ENCODE measurements at regions not wholly inside any gene's neighbourhood (a gene's known extent, or its start where the extent isn't known, plus 50 kb on each side); places are given as distances from the start of the nearest gene placed in this dataset.

DNA sequence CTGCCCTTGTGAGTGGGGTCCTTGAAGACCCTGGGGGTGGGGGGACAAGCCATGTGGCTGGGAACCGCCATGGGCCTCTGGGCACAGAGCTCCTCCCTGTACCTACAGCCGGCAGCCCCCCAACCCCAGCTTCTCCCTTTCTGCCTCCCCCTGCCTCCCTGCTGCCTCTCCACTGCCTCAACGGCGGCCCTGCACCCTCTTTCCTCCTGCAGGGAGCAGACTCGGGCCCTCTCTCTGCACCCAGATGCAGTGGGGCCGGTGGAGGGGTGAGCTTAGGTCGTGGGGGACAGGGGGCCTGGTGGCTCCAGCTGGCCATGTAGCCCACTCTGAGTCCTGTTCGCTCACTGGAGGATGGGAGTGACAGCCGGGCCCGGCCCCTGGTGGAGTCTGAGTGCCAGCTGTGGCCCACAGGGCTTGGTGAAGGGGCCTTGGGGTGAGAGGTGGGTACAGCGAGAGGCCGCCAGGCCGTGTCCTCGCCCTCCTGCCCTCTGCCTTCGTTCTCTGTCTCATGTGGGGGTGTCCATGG is 139.3 kb upstream of the COL5A1 start:
- TF ChIP-seq POLR2A (IDR thresholded peaks at IDR 0.05; ENCODE audit: low read depth, low read length) = no peak
- TF ChIP-seq POLR2AphosphoS5 (IDR thresholded peaks at IDR 0.05; ENCODE audit: low read depth, low read length) = no peak
- no peak for TF ChIP-seq TAF1 (IDR thresholded peaks at IDR 0.05; ENCODE audit: low read depth, low read length)
- TF ChIP-seq SPI1 (IDR thresholded peaks at IDR 0.05; ENCODE audit: low read depth, low read length) = no peak
- no peak for TF ChIP-seq POU2F2 (IDR thresholded peaks at IDR 0.05; ENCODE audit: low read depth, low read length)

Data from GM12891 (cell line).